ENCODE measurements at regions not wholly inside any gene's neighbourhood (a gene's known extent, or its start where the extent isn't known, plus 50 kb on each side); places are given as distances from the start of the nearest gene placed in this dataset.

GRCh38 chr11:29200791-29201562, 815.9 kb downstream of the KCNA4 start:
- H3K27me3 ChIP-seq, result no peaks in the 10 kb centered on the region
- no peaks in the 10 kb centered on the region for H3K4me1 ChIP-seq
- no peak for ATAC-seq
- in situ Hi-C loops (cut with MboI; ENCODE audit: low sequenced_read_pairs in 4 of 4) (no loop called here), intact Hi-C loops (cut with DNase I; ENCODE audit: low total_unique reads) (no loop called here)
- TF ChIP-seq, protein P1, sequence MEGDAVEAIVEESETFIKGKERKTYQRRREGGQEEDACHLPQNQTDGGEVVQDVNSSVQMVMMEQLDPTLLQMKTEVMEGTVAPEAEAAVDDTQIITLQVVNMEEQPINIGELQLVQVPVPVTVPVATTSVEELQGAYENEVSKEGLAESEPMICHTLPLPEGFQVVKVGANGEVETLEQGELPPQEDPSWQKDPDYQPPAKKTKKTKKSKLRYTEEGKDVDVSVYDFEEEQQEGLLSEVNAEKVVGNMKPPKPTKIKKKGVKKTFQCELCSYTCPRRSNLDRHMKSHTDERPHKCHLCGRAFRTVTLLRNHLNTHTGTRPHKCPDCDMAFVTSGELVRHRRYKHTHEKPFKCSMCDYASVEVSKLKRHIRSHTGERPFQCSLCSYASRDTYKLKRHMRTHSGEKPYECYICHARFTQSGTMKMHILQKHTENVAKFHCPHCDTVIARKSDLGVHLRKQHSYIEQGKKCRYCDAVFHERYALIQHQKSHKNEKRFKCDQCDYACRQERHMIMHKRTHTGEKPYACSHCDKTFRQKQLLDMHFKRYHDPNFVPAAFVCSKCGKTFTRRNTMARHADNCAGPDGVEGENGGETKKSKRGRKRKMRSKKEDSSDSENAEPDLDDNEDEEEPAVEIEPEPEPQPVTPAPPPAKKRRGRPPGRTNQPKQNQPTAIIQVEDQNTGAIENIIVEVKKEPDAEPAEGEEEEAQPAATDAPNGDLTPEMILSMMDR (IDR thresholded peaks at IDR 0.05 in 4 of 5, conservative IDR thresholded peaks at IDR 0.05 in 1 of 5), result no peak
- no peak for TF ChIP-seq POLR2A (IDR thresholded peaks at IDR 0.05)
- no peak overlapping the region for H3K4me3 ChIP-seq
- H3K36me3 ChIP-seq, result no peaks in the 10 kb centered on the region
- H3K9me3 ChIP-seq, result no peaks in the 10 kb centered on the region
- DNase-seq, result no peak
- H3K27ac ChIP-seq, result no peak overlapping the region

- H3K4me3 ChIP-seq, result no peak overlapping the region
- DNase-seq (no peak), ATAC-seq (no peak)
- intact Hi-C loops (cut with DNase I; ENCODE audit: low total_unique reads), result no loop called here
- H3K9me3 ChIP-seq, result no peaks in the 10 kb centered on the region
- H3K27me3 ChIP-seq, result no peaks in the 10 kb centered on the region
- H3K36me3 ChIP-seq, result no peaks in the 10 kb centered on the region
- in situ Hi-C loops (cut with MboI; ENCODE audit: low sequenced_read_pairs in 4 of 4), result no loop called here
- H3K27ac ChIP-seq, result no peak overlapping the region
- no peaks in the 10 kb centered on the region for H3K4me1 ChIP-seq
- no peak for TF ChIP-seq POLR2A (IDR thresholded peaks at IDR 0.05)
- TF ChIP-seq, protein P1 (IDR thresholded peaks at IDR 0.05 in 4 of 5, conservative IDR thresholded peaks at IDR 0.05 in 1 of 5), result no peak
These were observed 826.5 kb downstream of the KCNA4 start for GRCh38 chr11:29190313-29190712.

GRCh38 chr11:29187215-29187614, 829.6 kb downstream of the KCNA4 start:
- DNase-seq (no peak), ATAC-seq (no peak)
- H3K27ac ChIP-seq, result no peak overlapping the region
- in situ Hi-C loops (cut with MboI; ENCODE audit: low sequenced_read_pairs in 4 of 4), result no loop called here
- TF ChIP-seq POLR2A (IDR thresholded peaks at IDR 0.05), result no peak
- TF ChIP-seq, protein P1 (IDR thresholded peaks at IDR 0.05 in 4 of 5, conservative IDR thresholded peaks at IDR 0.05 in 1 of 5), result no peak
- H3K36me3 ChIP-seq, result no peaks in the 10 kb centered on the region
- H3K27me3 ChIP-seq, result no peaks in the 10 kb centered on the region
- intact Hi-C loops (cut with DNase I; ENCODE audit: low total_unique reads), result no loop called here
- H3K4me3 ChIP-seq, result no peak overlapping the region
- H3K4me1 ChIP-seq, result no peaks in the 10 kb centered on the region
- no peaks in the 10 kb centered on the region for H3K9me3 ChIP-seq

DNA sequence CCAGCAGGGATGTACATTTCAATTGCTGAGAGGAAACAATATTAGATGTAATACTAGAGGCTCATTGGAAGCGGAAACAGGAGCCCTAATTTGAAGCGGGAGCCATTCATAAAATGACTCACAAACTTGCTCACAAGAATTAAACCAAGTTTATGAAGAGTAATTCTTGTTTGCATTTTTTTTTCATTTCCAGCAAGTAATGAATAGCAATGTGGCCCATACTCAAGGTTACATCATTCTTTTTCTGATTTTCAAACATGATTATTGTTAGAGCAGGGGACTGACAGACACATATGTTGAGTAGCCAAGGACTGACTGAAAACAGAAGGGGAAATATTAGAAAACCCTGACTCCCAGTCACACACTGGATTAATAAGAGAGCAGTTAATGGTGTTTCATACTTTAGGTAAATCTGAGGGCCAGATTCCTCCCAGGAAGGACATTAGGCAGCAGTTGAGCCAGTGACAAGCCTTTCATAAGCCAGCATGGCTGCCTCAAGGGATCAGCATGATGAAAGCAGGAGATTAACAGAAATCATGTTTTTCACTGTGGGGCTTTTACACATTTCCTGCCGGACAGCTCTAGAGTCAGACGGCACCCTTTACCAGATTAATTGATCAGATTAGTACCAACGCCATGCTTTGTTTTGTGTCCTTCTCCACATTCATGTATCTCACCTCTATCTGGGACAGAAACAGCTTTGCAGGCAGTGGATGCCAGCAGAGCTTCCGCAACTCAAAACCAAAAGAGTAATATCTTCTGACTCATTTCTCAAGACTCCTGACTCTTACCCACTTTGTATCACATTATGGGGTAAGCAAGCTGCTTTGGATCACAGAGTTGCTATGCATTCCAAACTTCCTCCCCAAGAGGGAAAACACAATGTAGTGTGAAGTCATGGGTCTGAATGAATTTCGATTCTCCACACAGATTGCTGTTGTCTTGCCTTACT, 831.6 kb downstream of the KCNA4 start:
- H3K9me3 ChIP-seq, result no peaks in the 10 kb centered on the region
- TF ChIP-seq, protein P1 (IDR thresholded peaks at IDR 0.05 in 4 of 5, conservative IDR thresholded peaks at IDR 0.05 in 1 of 5), result no peak
- TF ChIP-seq POLR2A (IDR thresholded peaks at IDR 0.05), result no peak
- ATAC-seq (peak in 1 of 2 donors; percentile 30), DNase-seq (no peak)
- in situ Hi-C loops (cut with MboI; ENCODE audit: low sequenced_read_pairs in 4 of 4), result no loop called here
- H3K4me1 ChIP-seq, result no peaks in the 10 kb centered on the region
- H3K36me3 ChIP-seq, result no peaks in the 10 kb centered on the region
- H3K4me3 ChIP-seq, result no peak overlapping the region
- no peak overlapping the region for H3K27ac ChIP-seq
- H3K27me3 ChIP-seq, result no peaks in the 10 kb centered on the region
- intact Hi-C loops (cut with DNase I; ENCODE audit: low total_unique reads), result no loop called here
